Activated T-helper 1 cell treated with anti-CD3 and anti-CD28 coated beads, Interleukin-12 subunit alpha, Interleukin-12 subunit beta, Interleukin-2, Interleukin-4 antibody, amounts not matched to agents 30 ng/mL and 10 ng/mL and 1 ng/mL, durations not matched to agents 14 hours and 24 hours and 36 hours (primary cell): ENCODE measurements at regions not wholly inside any gene's neighbourhood (a gene's known extent, or its start where the extent isn't known, plus 50 kb on each side); places are given as distances from the start of the nearest gene placed in this dataset.

Experiments used
- DNase-seq: peaks from one replicate; pipeline ENCODE4 v3.0.0; 2021; ENCODE audit warnings: low spot score
- H3K27ac Mint-ChIP-seq: one replicate; pipeline ENCODE4 v1.8.0; 2021; ENCODE audit warnings: mild to moderate bottlenecking, mixed read lengths
- H3K27me3 Mint-ChIP-seq: one replicate; pipeline ENCODE4 v1.8.0; 2022; ENCODE audit warnings: mild to moderate bottlenecking, moderate library complexity, mixed read lengths; ENCODE audit not compliant: insufficient read depth
- H3K36me3 Mint-ChIP-seq: one replicate; pipeline ENCODE4 v1.8.0; 2021; ENCODE audit warnings: low read depth, mixed read lengths
- H3K4me1 Mint-ChIP-seq: one replicate; pipeline ENCODE4 v1.8.0; 2021; ENCODE audit warnings: low read depth, mixed read lengths
- H3K4me3 Mint-ChIP-seq: one replicate; pipeline ENCODE4 v1.8.0; 2021; ENCODE audit warnings: mild to moderate bottlenecking, moderate library complexity, mixed read lengths
- H3K9me3 Mint-ChIP-seq: one replicate; pipeline ENCODE4 v1.8.0; 2021; ENCODE audit warnings: mixed read lengths
- intact Hi-C: fragments of 100-400 bp; cut with micrococcal nuclease; formaldehyde crosslinking; loops from one replicate; pipeline ENCODE4 v1.15.1; 2024

DNA sequence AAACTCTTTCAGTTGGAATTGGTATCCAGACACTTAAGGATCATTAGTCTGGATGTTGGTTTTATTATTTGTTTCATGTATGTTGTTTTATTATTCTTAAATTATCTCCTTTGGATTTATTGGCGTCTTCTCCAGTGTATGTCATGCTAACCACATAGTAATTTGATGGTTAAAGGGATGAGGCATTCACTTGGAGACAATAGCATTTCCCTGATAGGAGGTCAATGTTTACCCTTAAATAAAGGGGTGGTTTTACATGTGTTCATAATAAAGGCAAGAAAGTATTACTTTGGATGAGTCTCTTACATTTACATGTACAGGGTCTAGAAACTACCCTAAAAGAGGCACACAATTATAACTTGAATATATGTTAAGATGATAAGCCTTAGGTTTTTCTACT, 51.2 kb upstream of the RNF144B start:
- DNase-seq, result no peak
- no peaks in the 10 kb centered on the region for H3K4me1 Mint-ChIP-seq
- H3K27ac Mint-ChIP-seq, result no peak overlapping the region
- intact Hi-C loops, result no loop called here
- H3K4me3 Mint-ChIP-seq, result no peak overlapping the region
- H3K36me3 Mint-ChIP-seq, result no peaks in the 10 kb centered on the region
- peaks cover 6% of the 10 kb centered on the region for H3K27me3 Mint-ChIP-seq
- no peaks in the 10 kb centered on the region for H3K9me3 Mint-ChIP-seq

GRCh38 chr6:18334251-18334650, 52.9 kb upstream of the RNF144B start:
- Mint-ChIP-seq H3K9me3 (no peaks in the 10 kb centered on the region), H3K4me1 (no peaks in the 10 kb centered on the region)

GRCh38 chr6:18330548-18331081, 56.5 kb upstream of the RNF144B start:
- DNase-seq, result no peak
- Mint-ChIP-seq H3K4me3 (no peak overlapping the region), H3K27ac (no peak overlapping the region), H3K9me3 (no peaks in the 10 kb centered on the region), H3K27me3 (peaks cover 2% of the 10 kb centered on the region), H3K36me3 (no peaks in the 10 kb centered on the region), H3K4me1 (peaks cover 6% of the 10 kb centered on the region)
- intact Hi-C loops, result no loop called here

More at GRCh38 chr6:18334251-18334650, 52.9 kb upstream of the RNF144B start:
- no peak for DNase-seq
- intact Hi-C loops, result no loop called here
- no peak overlapping the region for H3K27ac Mint-ChIP-seq
- H3K27me3 Mint-ChIP-seq, result peaks cover 6% of the 10 kb centered on the region
- H3K36me3 Mint-ChIP-seq, result no peaks in the 10 kb centered on the region
- no peak overlapping the region for H3K4me3 Mint-ChIP-seq

- Mint-ChIP-seq H3K4me3 (no peak overlapping the region), H3K27me3 (no peaks in the 10 kb centered on the region), H3K36me3 (no peaks in the 10 kb centered on the region), H3K4me1 (peaks cover 6% of the 10 kb centered on the region), H3K9me3 (no peaks in the 10 kb centered on the region), H3K27ac (no peak overlapping the region)
- no peak for DNase-seq
- intact Hi-C loops, result loop anchor here (10.0 kb wide), 2 partner anchors 265 to 495 kb away; no protein-coding TSS in a partner anchor
Observed at GRCh38 chr6:18329776-18330175, 57.4 kb upstream of the RNF144B start.

- Mint-ChIP-seq H3K4me1 (peaks cover 6% of the 10 kb centered on the region), H3K4me3 (no peak overlapping the region), H3K27me3 (no peaks in the 10 kb centered on the region), H3K36me3 (no peaks in the 10 kb centered on the region), H3K9me3 (no peaks in the 10 kb centered on the region), H3K27ac (no peak overlapping the region)
- DNase-seq, result no peak
- intact Hi-C loops, result loop anchor here (10.0 kb wide), 2 partner anchors 266 to 496 kb away; no protein-coding TSS in a partner anchor
Observed at GRCh38 chr6:18328540-18328939, 58.6 kb upstream of the RNF144B start.

DNA sequence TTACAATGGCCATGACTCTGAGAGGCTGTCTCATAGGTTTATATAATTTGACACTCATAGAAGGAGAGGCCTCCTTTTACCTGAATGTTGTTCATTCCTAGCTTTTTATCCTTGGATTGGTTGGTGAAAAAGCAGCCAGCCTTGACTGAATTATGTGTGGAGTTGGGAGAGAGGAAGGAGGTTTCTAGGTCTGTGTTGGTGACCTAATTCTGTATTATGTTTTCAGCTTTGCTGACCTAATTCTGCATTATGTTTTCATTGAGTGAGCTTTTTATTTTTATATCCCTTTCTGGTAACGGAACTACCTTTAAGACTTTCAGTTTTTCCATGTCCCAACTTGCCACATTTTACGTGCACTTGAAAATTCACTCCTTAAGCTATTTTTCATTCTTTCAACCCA, 59.1 kb upstream of the RNF144B start:
- H3K4me1 Mint-ChIP-seq, result peaks cover 6% of the 10 kb centered on the region
- no peak for DNase-seq
- no peaks in the 10 kb centered on the region for H3K9me3 Mint-ChIP-seq
- H3K4me3 Mint-ChIP-seq, result no peak overlapping the region
- H3K27ac Mint-ChIP-seq, result no peak overlapping the region
- no peaks in the 10 kb centered on the region for H3K36me3 Mint-ChIP-seq
- H3K27me3 Mint-ChIP-seq, result no peaks in the 10 kb centered on the region
- intact Hi-C loops, result loop anchor here (10.0 kb wide), 2 partner anchors 267 to 497 kb away; no protein-coding TSS in a partner anchor

DNA sequence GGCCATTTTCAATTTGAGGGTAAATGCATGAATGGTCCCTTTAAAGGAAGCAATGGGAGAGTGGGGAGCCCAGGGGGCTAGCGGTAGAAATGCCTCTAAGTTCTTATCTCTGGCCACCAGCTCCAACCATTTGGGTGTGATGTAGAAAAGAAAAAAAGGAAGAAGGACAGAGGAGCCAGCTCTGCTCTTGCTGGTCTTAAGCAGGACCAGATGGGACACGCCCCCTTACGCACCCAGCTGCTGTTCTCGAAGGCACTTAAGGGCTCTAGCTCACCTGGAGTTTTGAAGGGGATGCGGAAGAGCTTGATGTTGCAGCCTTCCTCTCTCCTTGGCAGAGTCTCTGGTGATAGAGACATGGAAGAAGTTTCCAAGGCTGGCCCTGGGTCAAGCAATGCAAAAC, 59.5 kb upstream of the RNF144B start:
- Mint-ChIP-seq H3K27me3 (no peaks in the 10 kb centered on the region), H3K9me3 (no peaks in the 10 kb centered on the region), H3K27ac (no peak overlapping the region), H3K4me1 (peaks cover 6% of the 10 kb centered on the region), H3K4me3 (no peak overlapping the region), H3K36me3 (no peaks in the 10 kb centered on the region)
- intact Hi-C loops, result loop anchor here (10.0 kb wide), 2 partner anchors 267 to 497 kb away; no protein-coding TSS in a partner anchor
- no peak for DNase-seq

GRCh38 chr6:18326980-18327379, 60.2 kb upstream of the RNF144B start:
- no peak for DNase-seq
- Mint-ChIP-seq H3K4me3 (no peak overlapping the region), H3K9me3 (no peaks in the 10 kb centered on the region), H3K36me3 (no peaks in the 10 kb centered on the region), H3K27ac (no peak overlapping the region), H3K27me3 (no peaks in the 10 kb centered on the region), H3K4me1 (peaks cover 6% of the 10 kb centered on the region)
- intact Hi-C loops, result loop anchor here (10.0 kb wide), 2 partner anchors 268 to 498 kb away; no protein-coding TSS in a partner anchor

DNA sequence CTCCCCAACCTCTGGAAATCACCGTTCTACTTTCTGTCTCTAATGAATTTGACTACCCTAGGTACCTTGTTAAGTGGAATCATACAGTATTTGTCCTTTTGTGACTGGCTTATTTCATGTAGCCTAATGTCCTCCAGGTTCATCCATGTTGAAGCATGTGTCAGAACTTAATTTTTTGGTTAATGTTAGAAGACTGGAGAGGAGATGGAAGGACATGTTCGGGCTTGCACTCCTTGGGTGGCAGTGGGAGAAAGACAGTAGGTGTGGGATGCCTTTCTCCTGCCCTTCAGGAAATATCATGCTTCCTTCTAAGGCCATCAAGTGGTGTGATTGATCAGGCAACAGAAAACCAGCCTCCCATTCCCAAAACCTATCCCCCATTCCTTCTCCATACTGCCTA, 61.1 kb upstream of the RNF144B start:
- intact Hi-C loops, result loop anchor here (10.0 kb wide), 2 partner anchors 269 to 499 kb away; no protein-coding TSS in a partner anchor
- Mint-ChIP-seq H3K9me3 (no peaks in the 10 kb centered on the region), H3K4me1 (peaks cover 6% of the 10 kb centered on the region), H3K27ac (no peak overlapping the region), H3K27me3 (no peaks in the 10 kb centered on the region), H3K4me3 (no peak overlapping the region), H3K36me3 (no peaks in the 10 kb centered on the region)
- no peak for DNase-seq

- H3K4me3 Mint-ChIP-seq, result no peak overlapping the region
Observed at GRCh38 chr6:18324706-18325042, 60.3 kb upstream of the DEK start.

GRCh38 chr6:18323935-18324705, 59.8 kb upstream of the DEK start:
- no peak overlapping the region for H3K4me3 Mint-ChIP-seq
- H3K27me3 Mint-ChIP-seq, result peaks cover 5% of the 10 kb centered on the region
- H3K4me1 Mint-ChIP-seq, result peaks cover 6% of the 10 kb centered on the region
- DNase-seq, result no peak
- H3K27ac Mint-ChIP-seq, result no peak overlapping the region
- intact Hi-C loops, result loop anchor here (1.0 to 10.0 kb wide), 3 partner anchors 180 to 501 kb away; no protein-coding TSS in a partner anchor
- H3K9me3 Mint-ChIP-seq, result no peaks in the 10 kb centered on the region
- H3K36me3 Mint-ChIP-seq, result no peaks in the 10 kb centered on the region

More at GRCh38 chr6:18324706-18325042, 60.3 kb upstream of the DEK start:
- Mint-ChIP-seq H3K4me1 (peaks cover 6% of the 10 kb centered on the region), H3K36me3 (no peaks in the 10 kb centered on the region), H3K9me3 (no peaks in the 10 kb centered on the region), H3K27ac (no peak overlapping the region), H3K27me3 (peaks cover 5% of the 10 kb centered on the region)
- intact Hi-C loops, result loop anchor here (1.0 to 10.0 kb wide), 3 partner anchors 180 to 500 kb away; no protein-coding TSS in a partner anchor
- DNase-seq, result no peak

GRCh38 chr6:18317850-18318249, 53.5 kb upstream of the DEK start:
- DNase-seq, result no peak
- intact Hi-C loops, result no loop called here
- H3K27me3 Mint-ChIP-seq, result peaks cover 8% of the 10 kb centered on the region
- H3K4me1 Mint-ChIP-seq, result no peaks in the 10 kb centered on the region
- no peaks in the 10 kb centered on the region for H3K36me3 Mint-ChIP-seq
- no peaks in the 10 kb centered on the region for H3K9me3 Mint-ChIP-seq
- no peak overlapping the region for H3K27ac Mint-ChIP-seq
- H3K4me3 Mint-ChIP-seq, result no peak overlapping the region

DNA sequence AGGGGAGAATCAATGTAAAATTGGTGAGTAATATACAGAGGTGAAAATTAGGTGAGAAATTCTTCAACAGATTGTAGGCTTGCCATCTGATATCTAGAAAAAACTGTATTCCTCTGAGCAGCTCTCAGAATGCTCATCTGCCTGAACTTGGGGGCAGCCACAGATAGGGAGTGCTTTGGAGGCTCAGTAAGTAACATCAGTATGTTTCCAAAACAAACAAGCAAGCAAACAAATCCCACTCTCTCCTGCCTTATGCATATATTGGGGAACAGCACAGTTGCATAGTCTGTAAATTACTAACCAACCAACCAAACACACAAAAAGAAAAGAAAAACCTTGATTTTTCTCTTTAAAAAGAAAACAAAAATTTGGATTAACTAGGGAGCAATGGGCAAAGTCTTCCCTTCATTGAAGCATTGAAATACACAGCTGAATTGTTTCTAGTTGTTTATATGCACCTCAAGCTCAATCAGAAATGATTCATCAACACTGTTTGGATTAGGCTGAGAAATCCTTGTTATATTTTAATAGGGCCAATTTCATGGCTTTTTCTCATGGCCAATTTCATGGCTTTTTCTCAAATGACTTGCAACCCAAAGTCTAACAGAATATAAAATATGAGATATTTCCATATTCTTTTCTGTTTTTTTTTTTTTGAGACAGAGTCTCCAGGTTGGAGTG, 50.1 kb upstream of the DEK start:
- Mint-ChIP-seq H3K4me3 (no peak overlapping the region), H3K27ac (no peak overlapping the region), H3K9me3 (no peaks in the 10 kb centered on the region), H3K36me3 (peaks cover under 1% of the 10 kb centered on the region), H3K4me1 (no peaks in the 10 kb centered on the region), H3K27me3 (peaks cover 2% of the 10 kb centered on the region)
- intact Hi-C loops, result no loop called here
- DNase-seq, result no peak
